HG03139 (cell line): ENCODE measurements at regions not wholly inside any gene's neighbourhood (a gene's known extent, or its start where the extent isn't known, plus 50 kb on each side); places are given as distances from the start of the nearest gene placed in this dataset.
"Not testable (repeated sequence)": the region's sequence is repeated elsewhere in the genome, so short reads cannot be mapped to it uniquely, and the experiment has no call there.

Experiments used
- ATAC-seq: cut with Tn5 transposase; IDR thresholded peaks from one replicate; pipeline ENCODE4 v1.9.1; 2021; ENCODE audit not compliant: unreplicated experiment

GRCh38 chr10:46645110-46645509 lies 66.2 kb downstream of the SYT15 start:
- not testable (repeated sequence) for ATAC-seq

GRCh38 chr10:46646132-46646531 lies 67.2 kb downstream of the SYT15 start:
- not testable (repeated sequence) for ATAC-seq

- ATAC-seq, result not testable (repeated sequence)
These were observed 72.0 kb downstream of the SYT15 start for GRCh38 chr10:46650967-46651366.

DNA sequence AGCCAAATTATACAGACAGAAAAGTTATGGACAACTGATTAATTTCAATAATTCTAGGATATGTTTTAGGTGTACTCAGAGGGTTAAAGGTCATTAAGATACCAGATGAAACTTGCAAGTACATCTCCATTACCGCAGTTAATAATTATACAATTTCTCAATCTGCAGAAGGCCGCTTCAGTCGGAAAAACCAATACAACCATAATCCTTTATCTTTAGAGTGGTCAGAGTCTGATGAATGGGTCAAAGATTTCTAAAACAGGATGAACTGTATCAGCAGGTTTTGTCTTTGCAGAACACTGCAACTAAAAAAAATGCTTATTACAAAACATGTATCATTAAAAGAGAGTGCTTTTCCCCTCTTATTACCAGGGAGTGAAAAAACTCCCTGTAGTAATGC lies 78.5 kb downstream of the SYT15 start:
- not testable (repeated sequence) for ATAC-seq

GRCh38 chr10:46660027-46660834 lies 81.3 kb downstream of the SYT15 start:
- not testable (repeated sequence) for ATAC-seq

DNA sequence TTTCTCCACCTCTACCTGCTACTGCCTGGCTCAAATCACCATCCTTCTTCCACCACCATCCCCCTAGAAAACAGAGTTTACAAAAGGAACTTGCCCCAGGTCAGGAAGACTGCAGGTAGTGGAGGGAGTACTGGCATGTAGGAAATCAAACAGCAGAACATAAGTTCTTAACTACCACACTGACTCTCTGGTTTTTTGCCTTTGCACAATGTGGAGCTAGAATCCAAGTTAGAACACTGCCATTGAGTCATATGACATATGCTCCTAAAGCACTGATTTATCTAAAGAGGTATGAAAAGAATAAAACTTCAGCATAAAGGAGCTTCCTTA lies 81.9 kb downstream of the SYT15 start:
- ATAC-seq, result not testable (repeated sequence)

DNA sequence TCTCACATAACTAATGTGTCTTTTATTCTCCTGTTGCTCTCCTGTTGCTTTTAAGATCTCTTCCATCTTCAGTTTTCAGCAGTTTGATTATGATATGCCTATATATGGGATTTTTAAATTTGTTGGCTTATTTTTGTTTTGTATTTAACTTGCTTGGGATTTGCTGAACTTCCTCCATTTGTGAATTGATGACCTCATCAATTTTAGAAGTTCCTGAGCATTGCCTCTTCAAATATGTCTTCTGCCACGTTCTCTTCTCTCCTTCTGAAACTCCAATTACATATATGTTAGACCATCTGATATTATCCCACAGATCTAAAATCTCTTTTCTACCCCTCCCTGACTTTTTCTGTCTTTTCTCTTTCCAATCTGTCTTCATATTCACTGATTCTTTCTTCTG lies 86.6 kb downstream of the SYT15 start:
- ATAC-seq, result not testable (repeated sequence)

- ATAC-seq, result not testable (repeated sequence)
These were observed 89.5 kb downstream of the SYT15 start for GRCh38 chr10:46668357-46668997.

- not testable (repeated sequence) for ATAC-seq
These were observed 99.0 kb downstream of the SYT15 start for GRCh38 chr10:46677836-46678435.

- not testable (repeated sequence) for ATAC-seq
These were observed 112.5 kb downstream of the SYT15 start for GRCh38 chr10:46691397-46691796.

DNA sequence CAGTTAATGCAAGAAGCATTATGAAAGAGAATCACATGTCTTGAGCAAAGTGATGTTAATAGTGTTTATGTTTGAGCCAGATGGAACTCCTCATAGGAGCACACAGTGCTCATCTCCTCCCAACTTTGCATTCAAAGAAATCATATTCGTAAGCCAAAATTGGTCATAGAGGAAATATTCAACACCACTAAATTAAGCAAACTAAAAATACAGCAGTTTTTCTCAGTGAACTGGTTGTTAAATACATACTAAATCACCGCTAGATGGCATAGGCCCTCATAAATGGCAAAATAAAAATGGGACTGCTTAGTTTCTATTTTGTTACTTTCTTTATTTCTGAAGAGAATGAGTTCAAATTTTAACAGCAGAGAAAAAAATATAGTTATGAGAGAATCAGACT lies 114.3 kb downstream of the SYT15 start:
- not testable (repeated sequence) for ATAC-seq

- not testable (repeated sequence) for ATAC-seq
These were observed 138.3 kb downstream of the SYT15 start for GRCh38 chr10:46717264-46717663.

DNA sequence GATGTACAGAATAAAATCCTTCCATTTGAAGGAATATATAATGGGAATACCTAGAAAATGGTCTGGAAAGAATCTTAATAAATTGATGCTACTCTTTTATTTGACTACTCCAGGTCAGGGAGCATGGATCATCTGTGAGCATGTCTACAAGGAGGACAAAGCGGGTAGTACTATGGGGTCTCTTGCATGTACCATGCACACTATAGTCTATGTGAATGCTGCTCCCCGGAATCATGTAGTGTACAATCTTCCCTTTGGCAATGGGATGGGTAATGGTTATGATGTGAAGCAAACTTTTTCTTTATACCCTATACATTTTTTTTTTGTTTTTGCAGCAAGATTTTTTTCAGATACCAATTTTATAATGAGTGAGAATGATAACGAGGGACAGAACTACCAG lies 139.1 kb downstream of the SYT15 start:
- ATAC-seq, result not testable (repeated sequence)

DNA sequence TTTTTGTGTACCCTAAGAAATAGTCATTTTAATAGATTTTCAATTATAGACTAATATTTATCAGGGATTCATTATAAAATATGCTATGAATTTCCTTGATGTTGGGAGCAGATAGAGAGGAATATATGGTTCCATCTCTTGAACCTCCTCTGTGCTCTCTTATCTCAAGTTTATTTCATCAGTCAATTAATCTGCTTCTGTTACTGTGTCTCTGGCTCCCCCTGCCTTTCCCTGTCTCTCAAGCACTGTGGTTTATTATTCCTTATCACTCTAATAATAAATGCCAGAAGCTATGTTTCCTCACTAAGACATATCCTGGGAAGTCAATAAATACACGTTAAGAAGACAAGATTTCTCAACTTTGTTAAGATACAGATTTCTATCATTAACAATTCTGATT lies 141.5 kb downstream of the SYT15 start:
- not testable (repeated sequence) for ATAC-seq

GRCh38 chr10:46720811-46721518 lies 142.0 kb downstream of the SYT15 start:
- ATAC-seq, result not testable (repeated sequence)

GRCh38 chr10:46724258-46724657 lies 145.3 kb downstream of the SYT15 start:
- ATAC-seq, result not testable (repeated sequence)

- not testable (repeated sequence) for ATAC-seq
These were observed 149.4 kb downstream of the SYT15 start for GRCh38 chr10:46728359-46728758.

DNA sequence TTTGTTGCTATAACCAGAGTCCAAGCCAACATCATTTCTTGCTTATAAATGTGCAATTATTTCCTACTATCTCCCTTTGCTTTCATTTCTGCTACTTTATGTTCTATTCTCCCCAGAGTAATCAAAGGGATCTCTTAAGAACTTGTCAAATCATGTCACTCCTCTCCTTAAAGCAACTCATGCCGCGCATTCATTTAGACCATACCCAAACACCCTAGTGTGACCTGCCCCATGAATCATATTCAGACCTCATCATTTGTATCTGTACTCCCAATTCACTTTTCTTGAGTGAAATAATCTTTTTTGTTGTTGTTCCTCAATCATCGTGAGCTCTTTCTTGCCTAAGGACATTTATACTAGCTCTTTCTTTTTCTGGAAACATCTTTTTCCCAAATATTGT lies 151.8 kb downstream of the SYT15 start:
- not testable (repeated sequence) for ATAC-seq

GRCh38 chr10:46733635-46734261 lies 154.8 kb downstream of the SYT15 start:
- not testable (repeated sequence) for ATAC-seq

GRCh38 chr10:46734262-46734642 lies 155.3 kb downstream of the SYT15 start:
- not testable (repeated sequence) for ATAC-seq

DNA sequence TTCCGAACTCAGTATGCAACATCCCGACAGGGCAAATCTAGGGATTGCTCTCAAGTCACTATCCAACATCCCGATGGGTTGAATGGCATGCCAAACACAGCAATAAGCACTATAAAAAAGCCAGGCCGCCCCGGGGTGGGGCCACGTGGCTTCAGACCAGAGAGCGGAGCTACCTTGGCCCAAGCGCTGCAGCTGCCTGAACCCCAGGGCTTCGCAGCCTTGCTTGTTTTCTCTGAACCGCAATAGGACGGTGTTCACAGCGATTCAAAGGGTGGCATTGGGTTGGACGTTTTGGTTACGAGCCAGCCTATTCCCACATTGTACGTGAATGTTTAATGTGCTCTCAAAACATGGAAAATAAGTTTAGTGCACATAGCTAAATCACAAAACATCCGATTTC lies 161.0 kb downstream of the SYT15 start:
- ATAC-seq, result not testable (repeated sequence)
